T-helper 17 cell (primary cell): ENCODE measurements at regions not wholly inside any gene's neighbourhood (a gene's known extent, or its start where the extent isn't known, plus 50 kb on each side); places are given as distances from the start of the nearest gene placed in this dataset.

Experiments
- ATAC-seq: fragments of 150-1000 bp; cut with Tn5 transposase; 2 replicates; pipeline ENCODE4 v1.10.0; 2021; ENCODE audit warnings: mild to moderate bottlenecking, moderate library complexity
- DNase-seq, 3 donors: peaks; one replicate each; pipeline versions ENCODE4 v3.0.0 to v3.0.0-alpha.2; 2020 to 2021
- H3K9me3 ChIP-seq: one replicate; pipeline ENCODE4 v1.7.0; 2013; ENCODE audit warnings: low read length, mild to moderate bottlenecking; ENCODE audit not compliant: control insufficient read depth, poor library complexity, severe bottlenecking
- H3K27ac Mint-ChIP-seq: one replicate; pipeline ENCODE4 v1.8.0; 2022; ENCODE audit warnings: mild to moderate bottlenecking, moderate library complexity, mixed read lengths
- H3K27me3 Mint-ChIP-seq: one replicate; pipeline ENCODE4 v1.8.0; 2022; ENCODE audit warnings: mixed read lengths
- H3K36me3 Mint-ChIP-seq: one replicate; pipeline ENCODE4 v1.8.0; 2022; ENCODE audit warnings: low read depth, mixed read lengths
- H3K4me1 Mint-ChIP-seq: one replicate; pipeline ENCODE4 v1.8.0; 2022; ENCODE audit warnings: mild to moderate bottlenecking, mixed read lengths
- H3K4me3 Mint-ChIP-seq: one replicate; pipeline ENCODE4 v1.8.0; 2022; ENCODE audit warnings: mild to moderate bottlenecking, moderate library complexity, mixed read lengths

DNA sequence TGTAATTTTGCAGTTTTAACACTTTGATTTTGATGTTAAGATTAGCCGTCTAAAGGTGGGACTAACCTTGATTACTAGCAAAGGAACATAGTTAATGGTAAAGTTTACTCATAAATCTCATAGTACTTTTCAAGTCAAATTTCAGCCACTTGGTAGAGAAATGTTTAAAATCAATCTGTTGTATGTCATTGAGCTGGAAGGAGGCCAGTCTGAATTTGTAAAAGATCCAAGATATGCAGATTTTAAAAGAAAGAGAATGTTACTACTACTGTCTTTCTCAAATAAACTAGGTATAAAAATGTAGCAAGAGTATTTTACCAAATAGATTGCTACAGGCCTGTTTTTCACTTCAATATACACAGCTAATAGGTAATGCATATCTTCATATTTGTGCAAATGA lies 600.8 kb upstream of the SEL1L start:
- no peaks in the 10 kb centered on the region for H3K36me3 Mint-ChIP-seq
- H3K9me3 ChIP-seq: no peaks in the 10 kb centered on the region
- H3K27ac Mint-ChIP-seq: no peak overlapping the region
- ATAC-seq (no peak), DNase-seq (no peak)
- H3K27me3 Mint-ChIP-seq: no peaks in the 10 kb centered on the region
- no peaks in the 10 kb centered on the region for H3K4me1 Mint-ChIP-seq
- H3K4me3 Mint-ChIP-seq: no peak overlapping the region

DNA sequence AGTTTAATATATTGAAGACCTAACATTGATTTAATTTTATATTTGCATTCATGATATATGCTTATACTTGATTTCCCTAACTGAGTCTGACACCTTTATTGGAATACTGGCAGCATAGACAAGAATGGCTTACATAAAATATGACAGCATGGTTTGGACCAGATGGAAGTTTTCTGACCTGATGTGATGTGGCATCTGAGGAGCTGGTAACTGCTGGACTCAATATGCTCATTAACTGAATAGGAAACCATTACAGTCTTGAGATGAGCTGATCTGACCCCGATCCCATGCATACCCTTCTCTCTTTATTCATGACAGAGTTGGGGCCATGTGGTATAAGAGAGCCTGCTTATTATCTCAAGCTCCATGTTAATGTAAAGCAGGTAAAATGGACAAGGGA lies 604.8 kb upstream of the SEL1L start:
- ATAC-seq (no peak), DNase-seq (no peak)
- no peaks in the 10 kb centered on the region for H3K9me3 ChIP-seq
- Mint-ChIP-seq H3K36me3 (no peaks in the 10 kb centered on the region), H3K4me3 (no peak overlapping the region), H3K4me1 (no peaks in the 10 kb centered on the region), H3K27me3 (no peaks in the 10 kb centered on the region), H3K27ac (no peak overlapping the region)

DNA sequence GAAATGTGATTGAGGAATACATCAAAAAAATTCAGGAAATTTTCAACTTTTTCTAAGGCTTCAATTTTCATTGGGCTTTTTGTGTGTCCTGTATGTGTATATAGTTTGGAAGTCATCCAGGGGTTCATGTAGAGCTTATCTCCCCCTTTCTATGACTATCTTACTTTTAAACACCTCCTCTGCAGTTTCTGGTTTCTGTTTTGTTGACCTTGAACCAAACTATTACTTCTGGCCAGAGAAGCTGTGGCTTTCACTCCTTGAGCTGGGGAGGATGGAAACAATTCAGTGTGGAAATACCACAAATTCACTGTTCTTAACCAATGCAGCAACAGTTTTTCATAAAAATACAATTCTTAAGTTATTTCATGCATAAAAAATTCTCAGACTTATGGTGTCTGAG lies 613.2 kb upstream of the SEL1L start:
- ATAC-seq (no peak), DNase-seq (no peak)
- Mint-ChIP-seq H3K4me1 (no peaks in the 10 kb centered on the region), H3K36me3 (no peaks in the 10 kb centered on the region), H3K4me3 (no peak overlapping the region), H3K27ac (no peak overlapping the region), H3K27me3 (no peaks in the 10 kb centered on the region)
- H3K9me3 ChIP-seq: no peaks in the 10 kb centered on the region

DNA sequence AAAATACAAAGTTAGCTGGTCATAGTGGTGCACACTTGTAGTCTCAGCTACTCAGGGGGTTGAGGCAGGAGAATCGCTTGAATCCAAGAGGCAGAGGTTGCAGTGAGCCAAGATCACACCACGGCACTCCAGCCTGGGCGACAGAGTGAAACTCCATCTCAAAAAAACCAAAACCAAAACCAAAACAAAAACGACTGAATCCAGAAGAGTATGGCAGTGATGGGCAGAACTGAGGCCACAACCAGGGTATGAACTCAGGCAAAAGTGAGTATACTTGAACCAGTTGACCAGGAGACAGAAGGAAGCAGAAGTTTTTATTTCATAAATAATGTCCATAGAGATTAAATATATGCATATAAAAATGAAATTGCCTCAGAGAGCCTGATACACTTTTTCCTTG lies 620.0 kb upstream of the SEL1L start:
- Mint-ChIP-seq H3K27me3 (no peaks in the 10 kb centered on the region), H3K4me1 (no peaks in the 10 kb centered on the region), H3K4me3 (no peak overlapping the region), H3K27ac (no peak overlapping the region), H3K36me3 (no peaks in the 10 kb centered on the region)
- DNase-seq (no peak), ATAC-seq (no peak)
- H3K9me3 ChIP-seq: no peaks in the 10 kb centered on the region

DNA sequence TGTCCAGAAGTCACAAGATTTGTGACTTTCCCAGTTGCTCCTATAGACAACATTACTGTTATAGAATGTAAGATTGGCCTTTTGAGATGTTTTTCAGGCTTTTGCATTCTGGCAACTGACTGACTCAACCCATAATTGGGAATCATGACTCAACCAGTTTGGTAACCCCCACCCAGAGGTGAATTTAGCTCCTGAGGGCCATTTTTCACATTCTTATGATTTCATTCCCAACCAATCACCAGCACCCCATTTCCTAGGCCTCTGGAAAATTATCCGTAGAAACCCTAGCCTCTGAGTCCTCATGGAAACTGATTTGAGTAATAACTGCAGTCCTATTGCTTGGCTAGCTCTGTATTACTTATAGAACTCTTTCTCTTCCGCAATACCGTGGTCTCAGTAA lies 626.0 kb upstream of the SEL1L start:
- no peak for DNase-seq
- H3K9me3 ChIP-seq: no peaks in the 10 kb centered on the region
- no peak for ATAC-seq
- Mint-ChIP-seq H3K36me3 (no peaks in the 10 kb centered on the region), H3K4me3 (no peak overlapping the region), H3K27me3 (no peaks in the 10 kb centered on the region), H3K4me1 (no peaks in the 10 kb centered on the region), H3K27ac (no peak overlapping the region)

DNA sequence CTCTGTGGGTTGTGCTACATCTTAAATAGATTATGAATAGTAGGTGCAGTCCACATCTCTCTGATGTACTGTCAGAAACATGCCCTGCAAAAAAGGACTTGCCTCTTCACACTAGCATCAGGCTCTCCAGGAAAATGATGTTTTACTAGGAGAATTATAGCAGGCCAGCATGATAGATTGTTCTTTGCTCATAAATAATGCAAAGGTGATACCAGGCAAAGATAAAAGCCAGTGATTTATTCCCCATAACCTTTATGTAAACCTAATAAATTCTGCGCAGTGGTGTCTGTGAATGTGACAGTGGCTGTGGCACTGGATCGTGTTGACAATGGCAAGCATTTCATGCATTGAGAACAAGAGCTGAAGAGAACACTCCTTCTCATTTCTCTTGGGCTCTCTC lies 646.5 kb upstream of the SEL1L start:
- Mint-ChIP-seq H3K4me1 (no peaks in the 10 kb centered on the region), H3K36me3 (no peaks in the 10 kb centered on the region), H3K27ac (no peak overlapping the region), H3K4me3 (no peak overlapping the region), H3K27me3 (no peaks in the 10 kb centered on the region)
- DNase-seq: no peak
- no peak for ATAC-seq
- H3K9me3 ChIP-seq: peaks cover 4% of the 10 kb centered on the region

DNA sequence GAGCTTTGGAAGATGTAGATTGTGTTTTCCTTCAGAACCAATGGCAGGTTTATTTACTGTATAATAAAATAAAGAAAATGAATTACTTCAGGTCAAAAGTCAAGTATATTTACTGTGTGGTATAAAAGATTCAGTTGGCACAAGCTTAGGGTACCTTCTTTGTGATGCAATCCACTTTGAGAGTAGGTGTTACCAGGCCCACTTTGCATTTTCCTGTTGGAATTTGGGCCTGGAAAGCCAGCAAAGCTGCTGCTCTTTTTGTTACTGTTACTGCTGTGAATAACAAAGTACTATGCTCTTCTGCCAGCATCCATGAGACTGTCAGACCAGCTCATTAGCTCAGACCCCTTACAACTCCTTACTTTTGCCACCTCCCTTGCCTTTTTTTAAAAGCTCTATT lies 649.0 kb upstream of the SEL1L start:
- H3K9me3 ChIP-seq: peaks cover 4% of the 10 kb centered on the region
- no peak for ATAC-seq
- DNase-seq: no peak
- H3K4me1 Mint-ChIP-seq: no peaks in the 10 kb centered on the region
- H3K4me3 Mint-ChIP-seq: no peak overlapping the region
- no peaks in the 10 kb centered on the region for H3K27me3 Mint-ChIP-seq
- no peaks in the 10 kb centered on the region for H3K36me3 Mint-ChIP-seq
- no peak overlapping the region for H3K27ac Mint-ChIP-seq

DNA sequence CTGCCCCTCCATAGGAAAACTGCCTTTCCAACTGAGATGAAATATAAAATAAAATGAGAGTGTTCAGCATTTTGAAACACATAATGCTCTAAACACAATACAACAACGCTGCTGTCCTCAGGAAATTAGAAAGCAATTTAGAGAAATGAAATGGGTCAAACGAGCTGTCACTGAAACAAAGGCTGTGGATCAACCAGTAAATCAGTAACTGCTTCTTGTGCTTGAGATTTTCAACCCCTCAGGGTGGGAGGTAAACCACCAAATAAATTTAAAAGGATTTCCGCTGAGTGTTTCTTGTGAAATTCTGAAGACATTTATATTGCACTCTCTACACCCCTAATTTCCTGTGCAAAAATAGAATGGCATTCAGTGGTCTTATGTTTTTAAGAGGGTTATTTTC lies 657.1 kb upstream of the SEL1L start:
- Mint-ChIP-seq H3K27ac (no peak overlapping the region), H3K4me3 (no peak overlapping the region), H3K27me3 (no peaks in the 10 kb centered on the region), H3K36me3 (no peaks in the 10 kb centered on the region), H3K4me1 (no peaks in the 10 kb centered on the region)
- H3K9me3 ChIP-seq: no peaks in the 10 kb centered on the region
- DNase-seq (no peak), ATAC-seq (no peak)

DNA sequence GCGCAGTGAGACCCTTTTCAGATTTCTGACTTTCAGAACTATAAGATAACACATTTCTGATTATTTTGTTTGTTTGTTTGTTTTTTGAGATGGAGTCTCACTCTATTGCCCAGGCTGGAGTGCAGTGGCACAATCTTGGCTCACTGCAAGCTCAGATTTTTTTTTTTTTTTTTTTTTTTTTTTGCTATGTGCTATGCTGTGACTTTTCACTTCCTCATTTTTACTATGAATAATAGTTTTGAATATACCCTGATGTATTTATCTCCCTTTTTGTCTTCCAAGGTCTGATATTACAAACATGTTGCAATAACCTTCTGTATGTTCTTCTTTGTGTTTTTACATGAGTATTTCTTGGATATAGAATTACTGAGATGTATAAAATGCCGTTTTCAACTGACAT lies 658.7 kb upstream of the SEL1L start:
- ATAC-seq (no peak), DNase-seq (no peak)
- no peaks in the 10 kb centered on the region for H3K9me3 ChIP-seq
- H3K4me1 Mint-ChIP-seq: no peaks in the 10 kb centered on the region
- no peak overlapping the region for H3K27ac Mint-ChIP-seq
- H3K36me3 Mint-ChIP-seq: no peaks in the 10 kb centered on the region
- H3K27me3 Mint-ChIP-seq: no peaks in the 10 kb centered on the region
- H3K4me3 Mint-ChIP-seq: no peak overlapping the region

DNA sequence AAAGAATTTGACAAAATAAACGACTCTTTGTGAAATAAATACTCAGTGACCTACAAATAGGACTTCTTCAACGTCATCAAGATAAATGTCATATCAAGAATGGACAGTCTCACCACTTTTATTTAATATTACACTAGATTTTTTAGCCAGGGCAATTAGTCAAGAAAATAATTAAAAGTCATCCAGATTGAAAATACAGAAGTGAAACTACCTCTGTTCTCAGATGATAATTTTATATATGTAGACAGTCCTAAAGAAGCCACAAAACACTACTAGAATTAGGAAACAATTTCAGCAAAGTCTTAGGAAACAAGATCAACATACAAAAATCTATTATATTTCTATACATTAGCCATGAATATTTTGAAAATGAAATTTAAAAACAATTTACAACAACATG lies 689.6 kb upstream of the SEL1L start:
- no peaks in the 10 kb centered on the region for H3K9me3 ChIP-seq
- Mint-ChIP-seq H3K27ac (no peak overlapping the region), H3K4me1 (no peaks in the 10 kb centered on the region), H3K36me3 (no peaks in the 10 kb centered on the region), H3K27me3 (no peaks in the 10 kb centered on the region), H3K4me3 (no peak overlapping the region)
- ATAC-seq (no peak), DNase-seq (no peak)

DNA sequence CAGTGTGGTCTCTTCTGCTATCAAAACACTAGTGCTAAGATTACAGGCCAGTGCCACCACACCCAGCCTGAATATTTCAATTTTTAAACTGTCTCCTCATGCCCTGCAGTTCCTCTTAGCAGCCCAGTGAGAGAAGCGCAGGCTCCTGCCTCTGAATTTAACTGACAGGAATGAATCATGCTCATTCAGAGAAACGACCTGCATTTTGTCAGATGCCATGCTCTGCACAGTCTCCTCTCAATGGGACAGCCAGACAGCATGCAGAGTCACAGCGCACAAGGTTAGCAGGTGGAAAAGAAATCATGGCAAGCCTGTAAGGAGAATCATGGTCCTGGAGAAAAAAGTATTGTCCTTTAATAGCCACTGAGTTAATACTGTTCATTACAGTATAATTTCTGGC lies 691.0 kb upstream of the SEL1L start:
- Mint-ChIP-seq H3K36me3 (no peaks in the 10 kb centered on the region), H3K4me1 (no peaks in the 10 kb centered on the region), H3K27ac (no peak overlapping the region), H3K27me3 (no peaks in the 10 kb centered on the region), H3K4me3 (no peak overlapping the region)
- no peaks in the 10 kb centered on the region for H3K9me3 ChIP-seq
- no peak for ATAC-seq
- no peak for DNase-seq

DNA sequence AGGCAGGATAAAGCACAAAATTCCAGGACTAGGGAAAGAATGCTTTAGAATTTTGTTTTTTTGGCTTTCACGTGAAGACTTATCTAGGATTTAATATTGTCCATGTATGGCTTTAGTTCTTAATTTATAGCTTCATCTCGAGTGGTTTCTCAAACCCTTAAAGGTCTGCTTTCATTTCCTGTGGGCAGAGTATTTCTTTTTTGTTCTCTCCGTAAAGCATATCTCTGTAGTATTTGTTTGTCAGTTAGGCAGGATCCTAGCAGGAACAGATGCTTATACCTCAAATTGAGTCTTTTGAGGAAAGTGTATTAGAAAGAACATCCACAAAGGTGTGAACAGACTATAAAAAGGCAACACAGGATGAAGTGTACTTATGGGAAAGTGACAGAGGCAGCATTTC lies 697.1 kb upstream of the SEL1L start:
- H3K36me3 Mint-ChIP-seq: no peaks in the 10 kb centered on the region
- DNase-seq (no peak), ATAC-seq (no peak)
- H3K27me3 Mint-ChIP-seq: no peaks in the 10 kb centered on the region
- no peak overlapping the region for H3K4me3 Mint-ChIP-seq
- H3K27ac Mint-ChIP-seq: no peak overlapping the region
- peaks cover 3% of the 10 kb centered on the region for H3K9me3 ChIP-seq
- H3K4me1 Mint-ChIP-seq: no peaks in the 10 kb centered on the region

DNA sequence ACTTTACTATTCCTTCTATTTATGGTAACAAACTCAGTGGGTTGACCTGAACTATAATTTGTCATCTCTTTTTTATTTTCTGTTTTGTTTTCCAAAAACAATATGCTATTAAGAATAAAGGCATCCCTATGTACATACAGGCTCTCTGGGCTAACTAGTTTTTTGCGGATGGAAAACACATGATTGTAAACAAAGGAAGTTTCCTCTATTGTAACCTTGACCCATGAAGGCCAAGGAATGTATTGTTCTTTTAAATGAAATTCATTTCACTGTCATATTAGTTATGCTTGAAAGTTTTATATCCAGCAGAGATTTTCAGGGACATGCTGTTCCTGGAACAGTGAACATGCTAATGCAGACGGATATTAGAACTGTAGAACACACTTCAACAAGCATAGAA lies 705.0 kb upstream of the SEL1L start:
- H3K9me3 ChIP-seq: no peaks in the 10 kb centered on the region
- no peak overlapping the region for H3K4me3 Mint-ChIP-seq

DNA sequence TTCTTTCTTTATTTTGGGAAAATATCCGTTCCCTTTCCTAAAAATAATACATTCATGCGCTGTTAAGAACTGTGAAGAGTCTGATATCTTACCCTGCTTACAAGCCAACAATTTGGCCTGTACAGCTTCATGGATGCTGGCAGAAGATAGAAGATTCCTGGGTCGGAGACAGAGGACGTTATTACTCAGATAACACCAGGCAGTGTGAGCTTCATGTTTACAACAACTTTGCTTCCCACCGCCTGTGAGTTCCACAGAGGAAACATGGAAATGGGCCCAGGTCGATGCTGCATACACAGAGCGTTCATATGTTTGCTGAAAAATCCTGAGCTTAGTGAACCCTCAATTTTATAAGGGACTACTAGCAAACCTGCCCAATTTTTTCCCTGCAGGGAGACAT lies 705.6 kb upstream of the SEL1L start:
- Mint-ChIP-seq H3K4me1 (no peaks in the 10 kb centered on the region), H3K36me3 (no peaks in the 10 kb centered on the region), H3K27ac (no peak overlapping the region), H3K27me3 (no peaks in the 10 kb centered on the region), H3K4me3 (no peak overlapping the region)
- DNase-seq (no peak), ATAC-seq (no peak)
- no peaks in the 10 kb centered on the region for H3K9me3 ChIP-seq

More for the DNA sequence above, 705.0 kb upstream of the SEL1L start:
- no peaks in the 10 kb centered on the region for H3K4me1 Mint-ChIP-seq
- H3K27me3 Mint-ChIP-seq: no peaks in the 10 kb centered on the region
- no peak overlapping the region for H3K27ac Mint-ChIP-seq
- DNase-seq (no peak), ATAC-seq (no peak)
- no peaks in the 10 kb centered on the region for H3K36me3 Mint-ChIP-seq

DNA sequence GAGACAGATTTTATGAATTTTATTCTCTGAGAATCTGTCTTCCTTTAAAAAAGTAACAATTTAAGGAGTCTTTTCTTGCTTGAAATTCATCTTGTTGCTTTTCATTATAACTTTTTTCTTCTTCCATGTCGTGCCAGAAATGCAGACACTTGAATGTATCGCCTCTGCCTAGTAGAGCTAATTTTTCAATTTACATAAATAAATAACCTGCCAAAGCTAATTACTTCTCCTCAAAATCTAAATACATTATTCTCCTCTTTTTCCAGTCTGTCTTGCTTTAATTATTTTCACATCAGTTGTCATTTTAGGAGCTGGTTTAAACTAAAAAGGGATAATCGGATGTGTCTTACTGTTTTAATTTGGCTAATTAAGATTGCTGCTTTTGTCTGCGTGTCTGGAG lies 711.1 kb upstream of the SEL1L start:
- ATAC-seq: no peak
- no peaks in the 10 kb centered on the region for H3K9me3 ChIP-seq
- H3K36me3 Mint-ChIP-seq: no peaks in the 10 kb centered on the region
- H3K4me3 Mint-ChIP-seq: no peak overlapping the region
- H3K27ac Mint-ChIP-seq: no peak overlapping the region
- H3K27me3 Mint-ChIP-seq: no peaks in the 10 kb centered on the region
- H3K4me1 Mint-ChIP-seq: no peaks in the 10 kb centered on the region
- no peak for DNase-seq
